8988T (cell line): ENCODE measurements at regions not wholly inside any gene's neighbourhood (a gene's known extent, or its start where the extent isn't known, plus 50 kb on each side); places are given as distances from the start of the nearest gene placed in this dataset.

Experiments
- DNase-seq: peaks from one replicate; pipeline ENCODE4 v3.0.0; 2011

DNA sequence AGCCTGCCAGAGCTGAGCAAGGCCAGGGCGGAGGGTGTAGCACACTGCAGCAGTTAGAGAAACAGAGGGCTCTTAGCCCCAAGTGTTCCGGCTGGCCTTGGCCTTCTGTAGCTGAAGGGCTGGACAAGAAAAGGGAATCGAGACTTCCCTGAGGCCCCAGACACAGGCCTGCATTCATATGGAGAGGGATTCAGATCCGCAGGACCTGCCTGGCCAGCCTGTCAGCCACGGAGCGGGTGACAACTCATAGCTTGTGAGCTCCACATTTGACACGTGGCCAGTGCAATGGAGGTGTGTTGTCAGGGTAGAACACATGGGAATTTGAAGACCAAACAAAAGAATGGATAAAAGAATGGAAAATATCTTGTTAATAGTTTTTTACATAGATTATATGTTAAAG lies 182.2 kb upstream of the GSC start:
- no peak for DNase-seq

DNA sequence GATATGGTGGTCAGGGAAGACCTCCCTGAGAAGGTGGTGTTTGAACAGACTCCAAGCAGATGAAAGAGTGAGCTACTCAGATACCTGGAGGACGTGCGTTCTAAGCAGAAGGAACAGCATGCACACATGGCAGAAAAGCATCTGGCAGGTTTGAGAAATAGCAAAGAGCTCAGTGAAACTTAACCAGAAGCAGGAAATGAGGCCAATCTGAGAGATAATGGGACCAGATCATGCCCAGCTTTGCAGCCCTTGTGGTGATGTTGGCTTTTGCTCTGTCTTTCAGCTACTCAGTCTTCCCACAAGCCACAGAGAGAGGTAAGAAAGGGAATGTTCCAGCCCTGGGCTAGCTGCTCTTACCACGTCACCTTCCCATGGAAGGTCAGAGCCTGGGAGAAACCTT lies 176.3 kb upstream of the GSC start:
- DNase-seq = no peak

DNA sequence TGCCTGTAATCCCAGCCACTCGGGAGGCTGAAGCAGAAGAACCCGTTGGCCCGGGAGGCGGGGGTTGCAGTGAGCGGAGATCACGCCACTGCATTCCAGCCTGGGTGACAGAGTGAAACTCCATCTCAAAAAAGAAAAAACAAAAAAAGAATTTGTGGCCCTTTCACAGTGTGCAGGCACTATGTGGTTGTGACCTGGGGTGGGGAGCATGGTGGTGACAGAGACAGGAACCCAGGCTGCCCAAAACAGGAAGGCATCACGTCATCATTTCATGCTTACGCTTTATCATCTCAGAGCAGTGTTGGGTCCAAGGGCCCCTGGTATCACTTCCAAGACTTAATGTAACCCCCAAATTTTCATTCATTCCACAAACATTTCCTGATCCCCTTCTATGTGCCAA lies 175.7 kb upstream of the GSC start:
- DNase-seq = no peak

DNA sequence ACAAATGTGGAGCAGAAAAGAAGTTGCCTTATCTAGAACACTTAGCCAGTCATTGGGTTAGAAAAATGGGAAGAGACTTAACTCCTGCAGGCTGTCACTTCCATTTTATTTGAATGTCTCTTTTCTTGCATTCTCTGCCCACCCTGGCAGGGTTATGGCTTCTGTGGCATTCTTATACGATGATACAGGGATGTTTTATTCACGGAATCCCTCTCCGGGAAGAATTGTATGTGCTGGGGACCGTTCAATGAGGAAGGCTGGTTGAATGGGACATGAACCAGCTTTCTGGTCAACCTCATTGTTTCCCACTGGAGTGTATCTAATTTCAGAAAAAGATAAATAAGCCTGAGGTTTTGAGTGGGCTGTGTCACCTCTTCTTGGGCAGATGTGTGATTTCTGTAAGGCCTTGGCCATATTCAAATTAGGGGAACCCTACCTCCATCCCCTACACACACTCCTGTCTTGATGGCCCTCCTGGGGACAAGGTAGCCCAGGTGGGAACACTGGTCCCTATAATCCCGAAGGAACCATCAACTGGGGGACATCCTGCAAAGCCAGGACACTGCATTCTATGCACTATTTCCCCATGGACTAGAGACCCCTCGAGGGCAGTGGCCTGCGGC lies 174.8 kb upstream of the GSC start:
- no peak for DNase-seq

DNA sequence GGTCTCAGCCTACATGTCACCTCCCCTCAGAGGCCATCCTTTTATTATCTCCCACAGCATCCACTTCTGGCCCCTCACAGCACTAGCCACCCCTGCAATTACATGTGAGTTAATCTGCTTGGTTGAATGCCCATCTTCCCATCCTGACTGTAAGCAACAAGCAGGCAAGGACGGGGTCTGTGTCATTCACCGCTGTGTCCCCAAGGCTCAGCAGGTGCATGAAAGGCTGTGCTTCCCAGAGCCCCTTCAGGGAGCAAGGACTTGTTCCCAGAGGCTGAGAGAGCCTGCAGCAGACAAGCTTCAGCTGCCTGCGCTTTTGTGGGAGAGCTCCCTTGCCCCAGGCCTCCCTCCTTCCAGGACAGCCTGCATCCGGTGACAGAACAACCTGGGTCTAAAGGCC lies 172.7 kb upstream of the GSC start:
- DNase-seq = no peak

DNA sequence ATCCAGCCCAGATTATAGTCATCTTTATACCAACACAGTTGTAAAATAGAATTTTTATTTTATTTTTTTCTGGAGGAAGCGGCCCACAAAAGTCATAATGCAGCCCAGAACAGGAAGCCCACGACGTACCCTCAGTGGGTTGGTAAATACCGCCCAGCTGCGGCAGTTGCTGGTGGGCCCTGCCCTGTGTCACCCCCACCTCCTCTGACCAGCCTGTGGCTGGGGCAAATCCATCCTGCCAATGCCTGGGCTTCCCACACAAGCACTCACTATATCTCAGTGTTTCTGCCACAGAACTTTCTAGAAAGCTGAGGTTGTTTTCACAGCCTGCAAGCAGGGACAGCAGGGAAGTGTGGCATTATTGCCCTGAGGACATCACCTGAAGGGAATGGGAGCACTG lies 171.4 kb upstream of the GSC start:
- no peak for DNase-seq

DNA sequence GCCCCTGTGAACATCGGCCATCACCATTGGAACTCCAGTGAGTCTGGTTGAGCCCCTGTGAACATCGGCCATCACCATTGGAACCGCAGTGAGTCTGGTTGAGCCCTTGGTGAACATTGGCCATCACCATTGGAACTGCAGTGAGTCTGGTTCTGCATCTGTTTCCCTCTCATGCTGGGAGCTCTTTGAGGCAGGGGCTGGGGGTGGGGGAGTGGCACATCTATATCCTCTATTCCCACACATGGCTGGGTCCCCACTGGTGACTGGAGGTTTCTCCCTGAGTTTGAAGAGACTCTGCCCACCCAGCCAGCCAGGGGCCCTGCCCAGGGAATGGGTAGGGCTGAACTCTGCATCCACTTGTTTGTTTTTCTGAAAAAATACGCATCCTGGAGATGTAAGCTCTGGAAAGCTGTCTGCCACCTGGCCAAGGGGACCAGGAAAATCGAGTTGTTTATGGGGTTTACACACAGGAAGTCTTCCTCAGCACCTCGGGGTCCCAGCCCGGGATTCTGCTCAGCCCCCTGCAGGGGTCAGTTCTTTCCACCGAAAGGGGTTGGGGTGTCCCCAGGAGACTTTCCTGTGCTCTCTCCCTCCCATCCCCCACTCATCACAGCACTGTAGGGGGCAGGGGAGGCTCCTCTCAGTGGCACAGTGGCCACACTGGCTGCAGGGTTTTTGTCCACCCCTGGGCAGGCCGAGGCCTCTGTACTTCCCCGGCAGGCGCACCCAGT lies 170.5 kb upstream of the GSC start:
- no peak for DNase-seq

DNA sequence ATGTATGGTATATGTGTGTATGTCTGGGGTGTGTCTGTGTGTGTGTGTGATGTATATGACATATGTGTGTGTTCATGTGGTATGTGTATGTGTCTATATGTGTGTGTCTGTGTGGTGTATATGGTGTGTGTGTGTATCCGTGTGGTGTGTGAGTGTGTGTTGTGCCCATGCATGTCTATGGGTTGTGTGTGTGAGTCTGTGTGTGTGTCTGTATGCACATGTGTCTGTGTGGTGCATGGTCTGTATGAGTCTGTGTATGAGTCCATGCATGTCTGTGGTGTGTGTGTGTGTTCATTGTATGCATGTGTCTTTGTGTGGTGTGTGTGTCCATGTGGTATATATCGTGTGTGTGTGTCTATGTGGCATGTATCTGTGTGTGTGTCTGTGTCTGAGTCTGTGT lies 168.1 kb upstream of the GSC start:
- no peak for DNase-seq

DNA sequence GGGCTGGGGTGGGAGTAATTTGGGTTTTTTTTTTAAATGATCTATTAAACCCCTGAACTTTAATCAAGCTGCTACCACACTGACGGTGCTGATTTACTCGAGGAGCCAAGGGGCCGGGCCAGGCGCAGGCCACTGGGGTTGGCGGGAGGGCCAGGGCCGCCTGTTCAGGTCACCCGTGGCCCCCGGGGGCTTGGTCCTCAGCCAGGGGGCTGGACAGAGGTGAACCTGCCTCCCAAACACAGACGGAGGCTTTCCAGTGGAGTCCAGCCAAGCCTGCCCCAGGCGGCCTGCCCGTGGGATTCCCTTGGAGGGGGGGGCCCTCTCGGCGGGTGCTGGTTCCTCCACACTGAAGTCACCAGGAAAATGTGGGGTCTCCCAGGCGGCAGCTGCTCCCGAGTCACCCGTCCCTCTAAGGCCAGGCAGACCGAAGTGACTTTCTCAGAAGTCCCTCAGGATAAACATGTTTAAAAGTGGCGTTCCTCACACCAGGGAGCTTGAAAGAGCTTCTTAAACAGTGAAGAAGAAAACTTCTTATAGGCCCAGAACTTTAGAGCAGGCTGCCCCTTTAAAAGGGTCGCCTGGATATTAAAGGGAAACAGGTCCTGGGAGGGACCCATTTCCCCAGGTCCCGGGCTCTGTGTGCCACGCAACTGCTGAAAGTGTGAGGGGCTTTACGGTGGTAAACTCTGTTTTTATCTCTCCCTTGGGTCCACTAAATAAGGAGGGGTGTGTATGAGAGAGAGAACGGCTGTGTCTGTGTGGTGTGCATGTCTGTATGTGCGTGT lies 167.2 kb upstream of the GSC start:
- no peak for DNase-seq

DNA sequence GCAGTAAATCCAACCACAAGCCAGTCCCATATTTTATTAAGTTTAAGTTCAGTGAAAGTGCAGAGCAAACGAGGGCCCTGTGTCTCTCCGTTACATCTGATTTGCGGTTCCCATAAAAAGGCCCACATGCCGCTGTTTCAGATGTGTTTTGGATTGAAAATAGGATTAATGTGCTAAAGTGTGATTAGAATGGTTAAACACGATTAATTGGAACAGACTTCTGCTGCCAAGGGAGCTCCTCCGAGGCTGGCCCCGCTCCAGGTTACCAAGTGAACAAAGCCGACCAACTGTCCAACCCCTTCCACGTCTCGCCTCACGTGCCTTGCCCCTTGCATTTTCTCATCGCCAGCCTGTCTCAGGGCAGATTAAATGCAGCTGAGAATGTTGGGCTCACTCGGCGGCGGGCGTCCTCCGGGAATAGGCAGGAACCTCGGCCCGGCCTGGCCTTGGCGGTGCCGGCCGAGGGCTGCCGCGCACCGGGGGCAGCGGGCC lies 166.5 kb upstream of the GSC start:
- no peak for DNase-seq

DNA sequence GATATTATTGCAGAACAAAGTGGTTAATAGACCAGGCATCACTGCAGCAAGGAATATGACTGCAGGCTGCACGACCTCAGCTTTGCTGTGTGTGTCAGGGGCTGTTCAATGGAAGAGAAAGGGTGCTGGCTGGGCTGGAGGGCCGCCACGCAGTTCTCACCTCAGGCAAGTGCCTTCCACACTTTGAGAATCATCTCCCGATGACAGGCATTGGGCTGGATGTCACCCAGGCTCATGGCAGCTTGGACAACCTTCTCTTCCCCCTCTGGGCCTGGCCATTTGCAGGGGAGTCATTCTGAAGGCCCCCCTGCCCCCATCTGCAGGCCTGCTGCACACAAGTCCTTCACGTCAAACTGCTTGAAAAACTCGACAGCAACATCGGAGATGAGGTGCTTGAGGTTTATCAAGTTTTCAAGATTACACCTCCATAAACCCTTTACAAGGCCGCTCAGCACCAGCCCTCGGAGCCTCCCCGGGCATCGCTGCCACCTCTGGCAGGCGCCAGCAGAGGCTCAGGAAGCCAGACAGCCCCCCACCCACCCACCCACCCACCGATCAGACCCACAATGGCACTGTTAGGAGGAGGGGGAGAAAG lies 165.9 kb upstream of the GSC start:
- no peak for DNase-seq

DNA sequence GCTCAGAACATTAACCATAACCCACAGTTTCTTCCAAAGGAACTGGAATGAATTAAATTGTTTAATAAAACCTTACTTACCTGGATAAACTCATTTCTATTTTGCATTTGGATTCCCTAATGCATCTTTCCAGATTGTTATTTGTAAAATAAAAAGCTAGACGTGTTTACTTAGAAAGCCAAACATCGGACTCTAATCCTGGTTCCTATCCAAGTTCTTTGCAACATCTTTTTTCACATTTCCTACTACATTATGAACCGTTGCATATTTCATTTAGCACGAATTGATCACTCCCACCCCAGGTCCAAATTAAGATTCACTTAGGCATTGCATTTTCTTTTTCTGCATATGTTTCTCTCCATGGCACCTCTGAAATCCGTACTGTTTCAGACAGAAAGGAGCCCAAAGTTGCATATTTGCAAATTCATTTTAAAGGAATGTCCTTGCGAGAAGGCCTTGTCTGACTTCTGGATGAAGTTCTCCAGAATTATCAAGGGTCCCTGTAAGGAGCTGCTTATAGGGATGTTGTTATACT lies 164.4 kb upstream of the GSC start:
- DNase-seq = no peak

DNA sequence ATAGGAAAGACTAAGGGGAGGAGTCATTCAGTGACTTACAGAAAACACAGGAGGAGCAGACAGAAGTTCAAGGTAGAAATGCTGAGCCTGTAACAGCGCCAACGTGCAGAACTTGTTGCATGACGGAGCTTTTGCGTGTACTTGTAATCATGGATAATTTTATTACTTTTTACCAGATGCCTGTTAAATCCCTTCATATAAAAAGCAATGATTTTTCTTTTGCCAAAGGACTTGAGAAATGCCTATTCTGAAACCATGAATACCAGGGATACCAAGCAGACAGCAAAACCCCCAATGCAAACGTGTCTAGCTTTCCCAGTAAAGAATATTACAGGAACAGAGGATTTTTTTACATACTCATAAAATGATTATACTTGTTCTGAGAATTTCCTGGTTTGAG lies 163.6 kb upstream of the GSC start:
- no peak for DNase-seq

DNA sequence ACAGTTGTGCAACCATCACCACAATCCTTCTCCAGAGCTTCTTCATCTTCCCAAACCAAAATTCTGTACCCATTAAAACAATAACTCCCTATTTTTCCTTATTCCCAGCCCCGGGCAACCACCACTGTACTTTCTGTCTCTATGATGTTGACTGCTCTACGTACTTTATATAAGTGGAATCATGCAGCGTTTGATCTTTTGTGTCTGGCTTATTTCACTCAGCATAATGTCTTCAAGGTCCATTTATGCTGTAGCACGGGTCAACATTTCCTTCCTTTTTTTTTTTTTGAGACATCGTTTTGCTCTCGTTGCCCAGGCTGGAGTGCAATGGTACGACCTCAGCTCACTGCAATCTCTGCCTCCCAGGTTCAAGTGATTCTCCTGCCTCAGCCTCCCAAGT lies 162.7 kb upstream of the GSC start:
- no peak for DNase-seq

DNA sequence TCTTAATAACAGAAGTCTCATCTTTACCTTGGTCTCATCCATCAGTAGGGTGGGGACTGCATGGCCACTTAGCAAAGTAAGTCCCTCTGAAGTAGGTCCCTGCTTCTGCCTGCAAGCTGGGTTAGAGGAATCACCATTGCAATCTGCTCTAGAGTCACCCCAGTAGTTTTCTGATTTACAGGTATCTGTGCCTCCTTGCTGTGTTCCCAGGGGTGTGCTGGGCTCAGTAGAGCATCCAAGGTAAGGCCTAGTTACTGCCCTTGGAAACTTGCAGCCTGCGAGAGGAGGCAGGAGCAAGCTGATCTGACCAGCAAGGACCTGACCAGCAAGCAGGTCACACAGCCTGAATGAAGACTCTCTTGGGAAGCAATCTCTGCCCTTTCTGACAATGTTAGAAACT lies 160.8 kb upstream of the GSC start:
- no peak for DNase-seq

DNA sequence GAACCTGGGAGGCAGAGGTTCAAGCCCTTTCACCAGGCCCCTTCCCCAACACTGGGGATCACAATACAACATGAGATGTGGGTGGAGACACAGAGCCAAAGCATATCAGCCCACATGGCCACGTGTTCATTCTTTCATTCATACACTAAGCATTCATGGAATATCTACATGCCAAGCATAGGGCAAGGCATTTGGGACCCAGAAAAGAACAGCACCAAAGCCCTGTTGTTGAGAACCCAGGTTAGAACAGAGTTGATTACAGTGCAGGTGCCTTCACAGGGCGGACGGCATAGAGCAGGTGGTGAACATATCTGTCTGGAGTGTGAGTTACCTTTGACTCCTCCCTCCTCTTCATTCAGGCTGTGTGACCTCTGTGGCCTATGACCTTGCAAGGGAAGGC lies 159.4 kb upstream of the GSC start:
- DNase-seq = no peak

DNA sequence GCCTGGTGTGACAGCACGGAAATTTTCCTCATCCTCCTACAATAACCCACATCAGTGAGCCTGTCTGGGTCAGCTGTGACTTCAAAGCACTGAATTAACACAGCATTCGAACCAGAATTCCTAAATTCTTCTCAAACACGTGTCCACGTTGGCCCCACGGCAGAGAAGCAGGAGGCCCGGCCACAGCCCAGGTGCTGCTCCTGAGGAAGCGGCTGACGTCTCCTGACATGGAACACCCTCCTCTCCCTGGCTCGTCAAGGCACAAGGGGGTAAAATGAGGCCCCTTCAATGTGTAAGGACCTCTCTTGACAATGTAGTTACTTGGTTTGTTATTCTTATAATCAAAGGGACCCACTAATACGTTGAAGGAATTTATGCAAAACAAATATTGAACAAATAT lies 156.3 kb upstream of the GSC start:
- no peak for DNase-seq

DNA sequence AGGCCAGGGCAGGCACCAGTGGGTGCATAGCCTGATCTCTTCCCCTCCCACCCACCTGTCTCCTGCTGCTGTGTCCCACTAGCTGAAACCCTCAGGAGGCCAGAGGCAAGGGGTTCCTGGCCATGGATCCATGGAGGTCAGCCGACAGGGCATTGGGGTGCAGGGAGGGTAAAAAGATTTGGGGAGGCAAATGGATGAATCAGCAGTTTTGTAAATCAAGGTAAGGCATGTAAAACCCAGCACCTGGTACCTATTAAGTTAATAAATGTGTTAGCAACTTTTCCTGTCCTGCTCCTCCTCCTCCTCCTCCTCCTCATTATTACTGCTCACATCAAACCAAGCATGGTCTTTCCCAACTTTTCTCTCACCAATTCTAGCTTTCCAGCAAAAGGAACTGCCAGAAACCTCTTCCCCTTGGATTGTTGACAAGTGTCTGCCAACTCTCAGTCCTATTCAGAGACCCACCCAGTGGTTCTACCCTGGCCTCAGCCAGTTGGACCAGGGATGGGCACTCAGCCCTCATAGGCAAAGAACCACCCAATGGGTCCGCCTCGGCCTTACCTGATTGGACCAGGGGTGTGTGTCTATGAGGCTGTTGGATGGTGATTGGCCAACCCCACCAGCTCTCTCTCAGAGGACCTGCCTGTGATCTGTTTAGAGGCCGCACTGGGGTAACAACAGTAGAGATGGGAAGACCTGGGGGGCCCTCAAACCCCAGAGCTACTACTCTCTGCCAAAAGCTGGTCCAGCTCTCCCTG lies 155.7 kb upstream of the GSC start:
- no peak for DNase-seq

DNA sequence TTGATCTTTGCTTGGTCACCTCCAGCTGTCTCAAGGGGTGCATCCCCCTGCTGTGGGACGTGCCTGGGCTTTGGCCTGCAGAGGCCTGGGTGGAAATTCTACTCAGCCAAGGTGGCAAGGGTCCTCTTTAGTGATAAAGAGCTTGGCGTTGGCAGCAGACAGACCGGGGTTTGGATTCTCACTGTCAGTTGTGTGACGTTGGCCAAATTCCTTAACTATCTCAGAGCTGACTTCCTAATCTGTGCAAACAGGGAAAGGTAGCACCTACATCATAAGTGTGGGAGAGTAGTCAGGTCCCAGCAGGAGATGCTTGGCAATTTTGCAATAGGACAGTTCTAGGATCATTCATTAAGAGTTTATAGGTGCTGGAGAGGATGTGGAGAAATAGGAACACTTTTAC lies 154.3 kb upstream of the GSC start:
- DNase-seq = no peak

DNA sequence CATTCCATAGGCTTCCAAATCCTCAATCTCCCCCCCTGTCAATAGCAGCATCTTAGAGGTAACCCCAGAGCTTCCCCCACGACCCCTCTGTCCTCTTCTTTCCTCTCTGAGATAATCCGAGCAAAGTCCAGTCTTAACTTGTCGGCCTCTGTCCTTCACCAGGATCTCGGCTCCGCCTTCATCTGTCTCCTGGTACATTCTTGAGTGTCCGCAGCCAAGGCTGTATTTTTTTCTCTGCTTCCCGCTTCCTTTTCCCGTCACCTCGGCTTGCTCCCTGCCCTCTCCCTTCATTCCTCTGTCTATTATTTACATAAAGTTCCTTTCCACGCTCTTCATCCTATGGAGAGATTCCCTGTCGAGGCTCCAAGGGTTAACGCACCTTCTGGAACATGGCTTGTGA lies 153.9 kb upstream of the GSC start:
- DNase-seq = no peak

DNA sequence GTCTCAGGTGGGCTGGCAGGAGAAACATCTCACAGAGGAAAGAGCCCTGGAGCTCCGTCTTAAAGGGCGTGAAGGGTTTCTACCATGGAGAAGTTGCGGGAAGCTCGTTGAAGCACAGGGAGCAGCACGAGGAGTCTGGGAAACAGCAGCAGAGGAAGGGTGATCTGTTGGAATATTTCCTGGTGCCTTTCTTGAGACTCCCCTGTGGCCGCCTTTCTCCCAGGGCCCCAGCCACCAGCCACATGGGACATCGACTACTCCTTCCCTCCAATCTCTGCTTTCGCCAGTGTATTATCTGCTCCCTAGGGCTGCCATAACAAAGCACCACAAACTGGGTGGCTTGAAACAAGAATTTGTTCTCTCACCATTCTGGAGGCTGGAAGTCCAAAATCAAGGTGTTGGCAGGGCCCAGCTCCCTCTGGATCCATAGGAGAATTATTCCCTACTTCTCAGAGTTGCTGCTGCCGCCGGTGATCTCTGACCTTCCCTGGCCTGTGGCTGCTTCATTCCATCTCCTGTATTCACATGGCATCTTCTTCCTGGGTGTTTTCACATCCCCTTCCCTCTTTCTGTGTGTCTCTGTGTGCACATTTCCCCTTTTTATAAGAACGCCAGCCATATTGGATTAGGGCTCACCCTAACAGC lies 152.8 kb upstream of the GSC start:
- no peak for DNase-seq

DNA sequence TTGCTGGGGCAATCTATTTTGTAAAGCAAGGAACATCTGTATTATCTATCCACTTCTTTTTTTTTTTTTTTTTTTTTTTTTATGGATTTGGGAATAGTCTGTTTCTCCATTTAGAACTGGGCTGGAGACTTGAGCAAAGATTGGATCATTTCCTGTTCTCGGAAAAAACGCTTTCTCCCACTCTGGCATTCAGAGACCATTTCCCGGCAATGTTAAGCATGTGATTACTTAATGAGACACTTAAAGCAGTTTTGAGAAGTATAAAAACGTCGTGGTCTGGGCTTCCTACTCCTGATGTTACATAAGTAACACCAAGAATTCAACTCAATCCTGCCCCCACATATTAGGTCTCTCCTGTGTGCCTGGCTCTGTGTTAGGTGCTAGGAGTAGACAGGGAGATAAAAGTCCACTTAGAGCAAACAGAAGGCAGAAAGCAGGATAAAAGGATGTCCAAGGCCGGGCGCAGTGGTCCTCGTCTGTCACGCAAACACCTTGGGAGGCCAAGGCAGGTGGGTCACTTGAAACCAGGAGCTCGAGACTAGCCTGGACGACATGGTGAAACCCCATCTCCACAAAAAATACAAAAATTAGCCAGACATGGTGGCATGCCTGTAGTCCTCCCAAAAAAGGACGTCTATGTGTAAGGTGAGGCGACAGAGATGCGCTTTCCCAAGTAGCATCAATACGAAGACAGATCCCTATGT lies 152.1 kb upstream of the GSC start:
- DNase-seq = no peak
